ENCODE measurements at regions not wholly inside any gene's neighbourhood (a gene's known extent, or its start where the extent isn't known, plus 50 kb on each side); places are given as distances from the start of the nearest gene placed in this dataset.
"Not testable (repeated sequence)": the region's sequence is repeated elsewhere in the genome, so short reads cannot be mapped to it uniquely, and the experiment has no call there.

- no peak for DNase-seq
These were observed 132.5 kb upstream of the SLC8A1 start for GRCh38 chr2:40584432-40584831.

DNA sequence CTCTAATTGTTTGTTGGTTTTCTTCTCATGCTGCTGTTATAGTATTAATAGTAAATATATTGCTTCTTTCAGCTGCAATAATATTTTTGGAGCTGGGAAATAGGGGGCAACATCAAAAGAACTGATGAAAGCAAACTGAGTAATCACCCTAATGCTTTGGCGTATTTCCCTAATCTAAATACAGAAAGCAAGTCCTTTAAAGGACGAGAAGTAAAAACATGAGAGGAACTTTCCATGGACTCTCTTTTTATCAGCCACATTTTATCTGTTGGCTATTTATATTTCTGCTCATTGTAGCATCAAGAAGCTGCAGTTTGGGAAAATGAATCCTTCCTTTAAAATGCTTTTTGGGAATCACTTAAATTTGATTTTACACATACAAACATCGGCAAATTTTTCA, 139.9 kb upstream of the SLC8A1 start:
- no peak for DNase-seq

- peak in 1 of 2 experiments; percentile 1 for DNase-seq
These were observed 140.3 kb upstream of the SLC8A1 start for GRCh38 chr2:40592218-40592617.

DNA sequence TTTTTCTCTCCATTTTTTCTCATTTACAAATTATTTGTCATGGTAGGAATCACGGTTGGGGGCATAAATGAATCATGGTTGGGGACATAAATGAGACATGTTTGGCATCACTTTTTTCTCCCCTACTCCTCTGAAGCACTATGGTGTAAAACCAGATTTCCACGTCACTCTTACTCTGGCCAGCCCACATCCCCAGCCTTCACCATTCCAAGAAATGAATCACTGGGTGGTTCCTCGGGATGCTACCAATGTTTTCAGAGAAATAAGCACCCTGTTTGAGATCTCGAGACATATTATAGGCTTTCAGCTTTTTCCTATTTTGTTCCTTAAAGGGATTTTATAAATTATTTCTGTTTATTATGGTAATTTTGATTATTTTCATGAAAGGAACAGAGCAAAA, 155.0 kb upstream of the SLC8A1 start:
- DNase-seq, result no peak

- DNase-seq, result no peak
These were observed 159.3 kb upstream of the SLC8A1 start for GRCh38 chr2:40611196-40611595.

GRCh38 chr2:40625849-40626248, 174.0 kb upstream of the SLC8A1 start:
- no peak for DNase-seq

DNA sequence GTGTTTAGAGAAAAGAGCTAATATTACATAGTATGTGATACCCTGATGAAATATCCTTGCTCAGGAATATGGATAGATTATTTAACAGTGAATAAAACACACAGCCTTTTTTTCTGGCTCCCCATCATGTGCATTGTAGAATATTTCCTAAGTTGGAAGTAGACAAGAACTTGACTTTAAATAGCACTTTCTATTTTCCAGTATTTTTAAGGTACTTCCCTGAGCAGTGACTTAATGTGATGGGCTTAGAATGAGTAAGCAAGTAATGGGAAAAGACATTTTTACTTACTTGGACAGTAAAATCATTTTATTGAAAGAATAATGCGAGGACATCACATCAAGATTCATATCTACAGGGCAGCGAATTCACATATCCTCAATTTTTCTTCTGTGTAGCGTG, 176.7 kb upstream of the SLC8A1 start:
- no peak for DNase-seq

- no peak for DNase-seq
These were observed 178.0 kb upstream of the SLC8A1 start for GRCh38 chr2:40629768-40630434.

DNA sequence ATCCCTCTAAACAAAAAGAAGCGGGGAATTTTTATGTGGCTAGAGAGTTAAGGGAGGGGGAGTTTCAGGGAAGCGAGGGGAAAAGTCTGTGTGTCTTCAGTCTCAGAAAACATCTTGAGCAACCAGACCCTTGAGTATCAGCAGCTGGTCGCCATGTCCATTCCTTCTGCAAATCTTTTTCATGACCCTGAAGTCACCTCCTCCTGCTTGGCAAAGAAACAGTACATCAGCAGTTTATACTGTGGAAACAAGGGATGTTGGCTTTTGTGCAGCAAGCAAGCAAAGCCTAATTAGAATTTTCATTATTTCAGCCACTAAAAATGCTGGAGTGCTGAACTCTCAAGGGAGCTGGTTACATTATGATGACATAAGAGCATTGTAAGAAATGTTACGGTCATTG, 187.4 kb upstream of the SLC8A1 start:
- DNase-seq, result no peak

DNA sequence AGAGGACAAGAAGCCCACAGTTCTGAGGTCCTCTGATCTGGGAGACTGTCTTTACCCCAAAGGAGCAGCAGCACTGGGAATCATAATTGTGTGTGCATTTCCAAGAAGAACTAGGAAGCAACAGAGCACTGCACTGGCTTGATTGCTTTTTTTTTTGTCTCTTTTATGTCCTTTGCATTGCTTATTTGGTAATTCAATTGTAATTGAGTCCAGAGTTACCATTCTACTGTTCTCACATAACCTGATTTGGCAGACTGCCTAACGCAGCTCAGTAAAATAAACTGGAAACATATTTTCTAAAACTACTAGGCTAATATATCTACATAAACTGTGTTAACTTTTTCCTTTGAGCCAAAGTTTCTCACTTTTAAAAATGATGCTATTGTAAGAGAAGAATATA, 190.3 kb upstream of the SLC8A1 start:
- DNase-seq, result no peak

- no peak for DNase-seq
These were observed 190.8 kb upstream of the SLC8A1 start for GRCh38 chr2:40642726-40643125.

GRCh38 chr2:40646642-40647041, 194.8 kb upstream of the SLC8A1 start:
- DNase-seq, result no peak

DNA sequence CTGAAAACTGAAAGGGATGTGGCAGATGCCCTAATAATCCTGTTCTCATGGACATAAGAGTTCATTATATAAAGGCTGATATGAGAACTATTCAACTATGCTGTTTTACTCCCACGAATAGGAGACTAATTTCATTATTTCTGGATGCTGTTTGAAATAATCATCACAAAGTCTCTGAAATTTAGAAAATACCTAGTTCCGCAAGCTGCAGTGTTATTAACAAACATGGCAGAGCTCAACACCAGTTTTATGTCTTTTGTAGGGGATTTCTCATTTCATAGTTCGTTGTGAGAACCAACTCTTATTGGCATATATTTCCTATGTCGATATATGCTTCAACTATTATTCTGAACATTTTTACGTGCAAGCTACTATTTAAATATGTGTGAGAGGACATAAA, 200.3 kb upstream of the SLC8A1 start:
- no peak for DNase-seq

DNA sequence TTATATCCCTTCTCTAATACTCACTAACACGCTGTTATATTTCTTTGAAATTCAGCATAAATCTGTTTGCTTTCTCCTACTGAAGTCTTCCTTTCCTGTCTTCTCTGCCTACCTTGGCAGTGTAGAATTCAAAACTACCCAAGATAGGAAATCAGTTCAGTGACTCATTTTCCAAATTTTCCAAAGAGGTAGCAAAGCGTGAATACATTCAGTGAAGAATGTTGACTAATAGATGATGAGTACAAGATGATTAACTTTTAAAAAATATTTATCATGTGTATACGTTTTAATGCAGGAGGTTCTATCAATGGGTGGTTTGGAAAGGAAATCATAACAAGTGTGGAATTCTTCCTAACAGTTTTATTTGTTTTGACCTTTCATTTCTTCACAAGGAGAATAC, 201.9 kb upstream of the SLC8A1 start:
- no peak for DNase-seq

DNA sequence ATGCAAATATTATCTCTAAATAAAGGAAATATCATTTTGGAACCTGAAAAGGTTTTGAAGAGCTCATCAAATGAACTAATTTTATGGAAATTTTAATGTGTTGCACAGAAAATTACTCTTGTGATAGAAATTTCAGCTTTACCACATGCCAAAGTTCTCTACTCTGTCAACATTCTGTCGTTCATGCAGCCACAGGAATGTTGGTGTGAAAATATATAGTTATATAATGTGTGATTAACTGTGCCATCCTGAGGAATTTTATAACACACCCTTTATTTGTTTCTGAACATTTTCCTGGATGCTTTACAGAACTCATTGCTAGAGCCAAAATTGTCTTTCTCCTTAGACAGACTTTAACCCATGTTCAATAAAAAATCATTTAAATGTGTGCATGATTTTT, 202.5 kb upstream of the SLC8A1 start:
- DNase-seq, result no peak

DNA sequence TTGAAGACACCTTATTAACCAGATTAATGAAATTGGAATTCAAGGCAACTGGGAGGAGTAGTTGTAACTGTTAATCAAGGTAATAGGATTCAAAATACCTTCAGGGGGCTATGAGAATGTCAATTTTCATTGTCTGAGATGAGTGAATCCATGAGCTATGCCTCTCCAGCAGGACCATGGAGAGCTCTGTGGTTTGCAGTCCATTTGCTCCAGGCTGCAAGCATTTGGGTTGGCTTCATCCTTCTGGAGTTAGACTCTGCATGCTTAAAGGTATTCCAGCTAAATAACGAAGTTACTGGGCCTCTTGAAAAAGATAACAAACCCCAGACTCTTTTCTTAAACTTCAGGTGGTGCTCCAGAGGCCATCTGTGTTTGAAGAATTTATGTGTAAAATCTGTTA, 207.1 kb upstream of the SLC8A1 start:
- no peak for DNase-seq

DNA sequence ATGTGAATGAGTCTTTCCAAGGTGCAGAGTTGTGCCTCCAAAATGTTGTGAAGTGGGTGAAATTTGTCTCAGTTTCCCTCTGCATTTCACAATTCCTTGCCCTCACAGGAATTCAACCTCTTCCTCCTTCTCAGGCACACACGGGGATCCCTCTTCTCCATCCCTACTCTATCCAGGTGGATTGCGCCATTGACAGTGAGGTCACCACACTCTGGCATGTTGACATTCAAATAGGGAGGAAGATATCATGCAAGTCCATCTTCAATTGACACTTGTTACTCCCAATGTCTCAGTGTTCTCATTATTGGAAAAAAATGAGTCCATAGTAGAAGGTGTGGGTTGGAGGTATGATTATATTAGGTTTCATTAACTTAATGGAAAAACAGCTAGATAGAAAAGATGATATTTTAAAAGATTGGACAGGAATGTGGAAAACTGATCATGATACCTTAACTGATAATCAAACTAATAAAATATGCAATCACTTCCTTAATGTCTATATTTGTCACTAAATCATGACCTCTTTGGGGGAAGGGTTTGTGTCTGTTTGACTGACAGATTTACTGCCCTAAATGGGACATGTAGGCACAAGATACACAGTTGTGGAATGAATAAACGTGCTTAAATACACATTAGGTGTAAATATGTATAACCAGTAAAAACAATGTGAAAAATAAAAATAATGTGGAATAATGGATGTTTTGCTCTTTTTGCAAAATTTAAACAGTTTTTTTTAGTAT, 213.8 kb upstream of the SLC8A1 start:
- DNase-seq, result no peak

GRCh38 chr2:40666398-40666797, 214.5 kb upstream of the SLC8A1 start:
- DNase-seq, result no peak

GRCh38 chr2:40668425-40668824, 216.5 kb upstream of the SLC8A1 start:
- no peak for DNase-seq

DNA sequence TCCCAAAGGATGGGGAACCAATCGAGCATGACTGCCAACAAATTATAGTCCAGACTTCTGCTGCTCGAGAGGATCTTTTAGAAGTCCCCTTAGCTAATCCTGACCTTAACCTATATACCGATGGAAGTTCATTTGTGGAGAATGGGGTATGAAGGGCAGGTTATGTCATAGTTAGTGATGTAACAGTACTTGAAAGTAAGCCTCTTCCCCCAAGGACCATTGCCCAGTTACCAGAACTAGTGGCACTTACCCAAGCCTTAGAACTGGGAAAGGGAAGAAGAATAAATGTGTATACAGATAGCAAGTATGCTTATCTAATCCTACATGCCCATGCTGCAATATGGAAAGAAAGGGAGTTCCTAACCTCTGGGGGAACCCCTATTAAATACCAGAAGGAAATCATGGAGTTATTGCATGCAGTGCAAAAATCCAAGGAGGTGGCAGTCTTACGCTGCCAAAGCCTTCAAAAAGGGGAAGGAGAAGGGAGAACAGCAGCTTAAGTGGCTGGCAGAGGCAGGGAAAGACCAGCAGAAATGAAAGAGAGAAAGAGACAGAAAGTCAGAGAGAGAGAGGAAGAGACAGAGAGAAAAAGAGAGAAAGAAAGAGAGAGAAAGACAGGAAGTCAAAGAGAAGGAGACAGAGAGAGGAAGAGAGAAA, 224.4 kb upstream of the SLC8A1 start:
- DNase-seq, result not testable (repeated sequence)

DNA sequence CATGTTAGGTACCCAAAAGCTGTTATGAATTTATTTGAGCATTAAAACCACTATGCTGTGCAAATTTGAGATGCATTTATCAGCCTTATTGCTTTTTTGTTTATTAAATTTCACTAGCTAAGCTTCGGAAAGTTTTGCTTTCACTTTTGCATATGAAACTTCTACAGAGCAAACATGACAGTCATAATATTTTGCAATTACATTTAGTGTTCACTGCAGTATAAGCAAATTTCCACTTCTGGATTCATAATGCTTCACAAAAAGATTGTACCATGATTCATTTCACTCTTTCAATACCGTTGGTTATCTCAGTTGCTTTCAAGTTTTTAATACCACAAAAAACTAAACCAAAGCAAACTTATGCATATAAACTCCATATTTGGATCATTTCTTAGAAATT, 228.7 kb upstream of the SLC8A1 start:
- no peak for DNase-seq

DNA sequence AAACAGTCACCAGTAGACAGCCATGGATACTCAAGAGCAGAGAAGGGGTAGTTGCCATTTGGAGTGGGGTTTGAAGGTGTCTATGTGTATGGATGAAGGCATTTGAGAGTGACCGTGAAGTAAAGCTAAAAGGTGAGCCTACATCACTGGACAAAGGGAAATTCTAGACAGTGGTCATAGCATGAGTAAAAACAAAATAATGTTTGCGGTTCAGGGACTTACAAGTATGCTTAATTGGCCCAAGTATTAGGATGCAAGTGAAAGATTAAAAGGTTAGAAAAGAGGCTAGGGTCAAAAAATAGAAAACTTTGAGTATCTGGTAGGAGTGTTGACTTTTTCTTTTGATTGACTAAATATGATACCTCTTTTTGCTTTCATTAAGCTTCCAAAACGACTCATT, 238.1 kb upstream of the SLC8A1 start:
- DNase-seq, result no peak

- no peak for DNase-seq
These were observed 238.6 kb upstream of the SLC8A1 start for GRCh38 chr2:40690525-40690924.

- no peak for DNase-seq
These were observed 248.5 kb upstream of the SLC8A1 start for GRCh38 chr2:40700231-40700954.

Measured in NCI-H446 (cell line).